HepG2 (cell line): ENCODE measurements at regions not wholly inside any gene's neighbourhood (a gene's known extent, or its start where the extent isn't known, plus 50 kb on each side); places are given as distances from the start of the nearest gene placed in this dataset.

ENCODE experiments used
- ATAC-seq: fragments of 200-7000 bp; cut with Tn5 transposase; 3 replicates; pipeline ENCODE4 v1.9.1; 2020; ENCODE audit warnings: mild to moderate bottlenecking, moderate library complexity
- BruUV-seq: library from RNA; stranded (reverse); fragments of 400-500 nt; replicated peaks from 2 replicates; lab custom pipeline; 2021; lab: Mats Ljungman, UMichigan
- CTCF ChIA-PET: fragments of 300-600 bp; formaldehyde crosslinking; extraction: SDS; loops from one replicate; lab custom pipeline; 2021; ENCODE audit warnings: low total read pairs, inconsistent platforms, low intra/inter-chr PET ratio; lab: Yijun Ruan, JAX
- POLR2A ChIA-PET: fragments of 350-600 bp; sonication (Branson Sonifier 250); formaldehyde crosslinking; loops from one replicate; lab custom pipeline; 2020; ENCODE audit warnings: antibody characterized with exemption, inconsistent platforms; lab: Yijun Ruan, JAX
- DNase-seq: peaks from one replicate; pipeline ENCODE4 v3.0.0-alpha.2; 2015; ENCODE audit warnings: low spot score
- FAIRE-seq: peaks from 3 replicates; lab custom pipeline; 2011; peaks lifted over from hg19 to GRCh38; lab: Jason Lieb, UNC
- H2AFZ ChIP-seq: one replicate; pipeline ENCODE4 v1.6.1; 2011; ENCODE audit warnings: low read length, inconsistent platforms
- H3K27ac ChIP-seq: fragments of 300-600 bp; 3 replicates; pipeline ENCODE4 v1.8.0; 2011; ENCODE audit warnings: mixed run types, mild to moderate bottlenecking, mixed read lengths, low read length, inconsistent platforms; ENCODE audit not compliant: insufficient read depth; ENCODE audit errors: extremely low read length
- H3K27me3 ChIP-seq, 2 experiments: fragments of 200-600 bp in 1 of 2; 2 replicates in 1 of 2; 3 replicates in 1 of 2; pipeline versions ENCODE4 v1.6.0 to v1.8.0; 2011; ENCODE audit warnings: low read length in 2 of 2, mild to moderate bottlenecking in 2 of 2, moderate library complexity in 2 of 2, inconsistent platforms in 1 of 2; ENCODE audit not compliant: insufficient read depth in 2 of 2, control insufficient read depth in 1 of 2
- H3K36me3 ChIP-seq, 2 experiments: fragments of 200-600 bp in 1 of 2; replicated peaks in 1 of 2; 2 replicates in 1 of 2; 3 replicates in 1 of 2; pipeline versions ENCODE4 v1.5.1 to v1.8.0; 2011; ENCODE audit warnings: low read length in 2 of 2, inconsistent platforms in 1 of 2; ENCODE audit not compliant: insufficient read depth in 2 of 2, control insufficient read depth in 1 of 2
- H3K4me1 ChIP-seq: 2 replicates; pipeline ENCODE4 v1.5.1; 2012; ENCODE audit warnings: low read length, inconsistent platforms; ENCODE audit not compliant: insufficient read depth
- H3K4me2 ChIP-seq: 2 replicates; pipeline ENCODE4 v1.6.0; 2011; ENCODE audit warnings: low read depth, low read length, inconsistent platforms
- H3K4me3 ChIP-seq, 3 experiments: fragments of 200-600 bp in 1 of 3; sonication (generic), shearing (Covaris generic) in 1 of 3; replicated peaks in 1 of 3; 2 replicates each; pipeline ENCODE4 v1.5.1; 2011 to 2016; ENCODE audit warnings: low read length in 3 of 3, inconsistent platforms in 2 of 3, low read depth in 2 of 3, mild to moderate bottlenecking in 2 of 3, control low read depth in 1 of 3, mixed read lengths in 1 of 3; ENCODE audit not compliant: insufficient read depth in 1 of 3
- H3K79me2 ChIP-seq: one replicate; pipeline ENCODE4 v1.6.1; 2011; ENCODE audit warnings: low read length, inconsistent platforms; ENCODE audit not compliant: insufficient read depth
- H3K9ac ChIP-seq: 2 replicates; pipeline ENCODE4 v1.6.0; 2011; ENCODE audit warnings: mild to moderate bottlenecking, low read depth, low read length, inconsistent platforms; ENCODE audit not compliant: insufficient read depth
- H3K9me3 ChIP-seq: 2 replicates; pipeline ENCODE4 v1.5.1; 2012; ENCODE audit warnings: mild to moderate bottlenecking, low read length
- H4K20me1 ChIP-seq: 2 replicates; pipeline ENCODE4 v1.6.0; 2011; ENCODE audit warnings: inconsistent platforms, mild to moderate bottlenecking, low read length, moderate library complexity; ENCODE audit not compliant: insufficient read depth
- HDAC1 ChIP-seq: sonication (generic); formaldehyde crosslinking; IDR thresholded peaks from 2 replicates; pipeline ENCODE4 v1.5.1; 2020; ENCODE audit warnings: mild to moderate bottlenecking, missing genetic modification reagents
- NR2F2 ChIP-seq: IDR thresholded peaks from 2 replicates; pipeline ENCODE4 v1.6.1; 2012; ENCODE audit warnings: low read depth, inconsistent platforms, borderline replicate concordance
- PRMT3 ChIP-seq: sonication (generic); formaldehyde crosslinking; IDR thresholded peaks from 2 replicates; pipeline ENCODE4 v1.8.1; 2022; ENCODE audit warnings: low read depth, mild to moderate bottlenecking, moderate library complexity, missing genetic modification reagents, borderline replicate concordance
- RFXANK ChIP-seq: IDR thresholded peaks from 2 replicates; pipeline ENCODE4 v1.6.1; 2016
- ZBTB1 ChIP-seq: sonication (generic); formaldehyde crosslinking; IDR thresholded peaks from 2 replicates; pipeline ENCODE4 v1.4.0; 2020; ENCODE audit warnings: missing genetic modification reagents, borderline replicate concordance
- ZFP82 ChIP-seq: sonication (generic); formaldehyde crosslinking; IDR thresholded peaks from 2 replicates; pipeline ENCODE4 v1.5.1; 2020; ENCODE audit warnings: mild to moderate bottlenecking, missing genetic modification reagents, borderline replicate concordance
- ZNF205 ChIP-seq: IDR thresholded peaks from 2 replicates; pipeline ENCODE4 v1.6.1; 2018; ENCODE audit warnings: missing biosample characterization, missing genetic modification reagents
- ZNF709 ChIP-seq: sonication (generic); formaldehyde crosslinking; IDR thresholded peaks from 2 replicates; pipeline ENCODE4 v1.5.0; 2020; ENCODE audit warnings: mild to moderate bottlenecking, missing genetic modification reagents
- WGBS: methylation state at CpG from one replicate; pipeline ENCODE4 v1.1.6; 2017; ENCODE audit warnings: low lambda C conversion rate; 5-methylcytosine and 5-hydroxymethylcytosine counted together
- in situ Hi-C: cut with HindIII; loops from 2 replicates; pipeline ENCODE4 v1.10.0; 2017; ENCODE audit warnings: low pct_unique_long_range_greater_than_20kb; ENCODE audit not compliant: extremely low pct_ligation_motif_present
- intact Hi-C: fragments of 100-400 bp; cut with micrococcal nuclease; formaldehyde crosslinking; loops from one replicate; pipeline ENCODE4 v1.10.0; 2022; ENCODE audit not compliant: unreplicated experiment
- TF ChIP-seq, protein P1 (sequence below): sonication (generic); formaldehyde crosslinking; IDR thresholded peaks from 2 replicates; pipeline ENCODE4 v1.5.0; 2020; ENCODE audit warnings: mild to moderate bottlenecking, missing genetic modification reagents, borderline replicate concordance
- TF ChIP-seq, protein P2 (sequence below): sonication (generic); formaldehyde crosslinking; IDR thresholded peaks from 2 replicates; pipeline ENCODE4 v1.5.0; 2020; ENCODE audit warnings: mild to moderate bottlenecking, low read depth, missing genetic modification reagents, borderline replicate concordance
- TF ChIP-seq, protein P3 (sequence below): sonication (generic); formaldehyde crosslinking; IDR thresholded peaks from 2 replicates; pipeline ENCODE4 v1.4.0; 2020; ENCODE audit warnings: missing genetic modification reagents
- TF ChIP-seq, protein P4 (sequence below): sonication (generic); formaldehyde crosslinking; IDR thresholded peaks from 2 replicates; pipeline ENCODE4 v1.4.0; 2020; ENCODE audit warnings: missing genetic modification reagents
- TF ChIP-seq, protein P5 (sequence below): IDR thresholded peaks from 2 replicates; pipeline ENCODE4 v1.4.0; 2020; ENCODE audit warnings: mild to moderate bottlenecking, missing genetic modification reagents

DNA sequence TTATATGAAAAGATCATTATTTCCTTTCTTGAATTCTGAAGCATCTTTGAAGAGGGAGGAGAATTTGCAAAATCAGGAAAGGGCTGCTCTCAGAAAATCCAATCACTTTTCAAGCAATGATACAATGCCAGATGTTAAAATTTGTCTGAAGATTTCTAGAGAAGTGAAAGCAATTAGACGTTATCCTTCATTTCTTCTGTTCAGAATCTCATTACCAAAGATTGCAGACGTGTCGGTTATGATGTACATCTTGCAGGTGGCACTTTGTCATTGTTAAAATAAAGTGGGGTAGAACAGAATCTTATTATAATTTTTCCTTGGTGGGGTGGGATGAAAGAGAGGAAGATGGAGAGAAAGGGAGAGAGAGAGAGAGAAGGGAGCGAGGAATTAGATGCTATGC is 296.4 kb upstream of the STS start (continued):
- TF ChIP-seq, protein P1, sequence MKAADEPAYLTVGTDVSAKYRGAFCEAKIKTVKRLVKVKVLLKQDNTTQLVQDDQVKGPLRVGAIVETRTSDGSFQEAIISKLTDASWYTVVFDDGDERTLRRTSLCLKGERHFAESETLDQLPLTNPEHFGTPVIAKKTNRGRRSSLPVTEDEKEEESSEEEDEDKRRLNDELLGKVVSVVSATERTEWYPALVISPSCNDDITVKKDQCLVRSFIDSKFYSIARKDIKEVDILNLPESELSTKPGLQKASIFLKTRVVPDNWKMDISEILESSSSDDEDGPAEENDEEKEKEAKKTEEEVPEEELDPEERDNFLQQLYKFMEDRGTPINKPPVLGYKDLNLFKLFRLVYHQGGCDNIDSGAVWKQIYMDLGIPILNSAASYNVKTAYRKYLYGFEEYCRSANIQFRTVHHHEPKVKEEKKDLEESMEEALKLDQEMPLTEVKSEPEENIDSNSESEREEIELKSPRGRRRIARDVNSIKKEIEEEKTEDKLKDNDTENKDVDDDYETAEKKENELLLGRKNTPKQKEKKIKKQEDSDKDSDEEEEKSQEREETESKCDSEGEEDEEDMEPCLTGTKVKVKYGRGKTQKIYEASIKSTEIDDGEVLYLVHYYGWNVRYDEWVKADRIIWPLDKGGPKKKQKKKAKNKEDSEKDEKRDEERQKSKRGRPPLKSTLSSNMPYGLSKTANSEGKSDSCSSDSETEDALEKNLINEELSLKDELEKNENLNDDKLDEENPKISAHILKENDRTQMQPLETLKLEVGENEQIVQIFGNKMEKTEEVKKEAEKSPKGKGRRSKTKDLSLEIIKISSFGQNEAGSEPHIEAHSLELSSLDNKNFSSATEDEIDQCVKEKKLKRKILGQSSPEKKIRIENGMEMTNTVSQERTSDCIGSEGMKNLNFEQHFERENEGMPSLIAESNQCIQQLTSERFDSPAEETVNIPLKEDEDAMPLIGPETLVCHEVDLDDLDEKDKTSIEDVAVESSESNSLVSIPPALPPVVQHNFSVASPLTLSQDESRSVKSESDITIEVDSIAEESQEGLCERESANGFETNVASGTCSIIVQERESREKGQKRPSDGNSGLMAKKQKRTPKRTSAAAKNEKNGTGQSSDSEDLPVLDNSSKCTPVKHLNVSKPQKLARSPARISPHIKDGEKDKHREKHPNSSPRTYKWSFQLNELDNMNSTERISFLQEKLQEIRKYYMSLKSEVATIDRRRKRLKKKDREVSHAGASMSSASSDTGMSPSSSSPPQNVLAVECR: no peak
- no peak for TF ChIP-seq NR2F2
- no peak for TF ChIP-seq HDAC1 (CRISPR knock-in tag)

DNA sequence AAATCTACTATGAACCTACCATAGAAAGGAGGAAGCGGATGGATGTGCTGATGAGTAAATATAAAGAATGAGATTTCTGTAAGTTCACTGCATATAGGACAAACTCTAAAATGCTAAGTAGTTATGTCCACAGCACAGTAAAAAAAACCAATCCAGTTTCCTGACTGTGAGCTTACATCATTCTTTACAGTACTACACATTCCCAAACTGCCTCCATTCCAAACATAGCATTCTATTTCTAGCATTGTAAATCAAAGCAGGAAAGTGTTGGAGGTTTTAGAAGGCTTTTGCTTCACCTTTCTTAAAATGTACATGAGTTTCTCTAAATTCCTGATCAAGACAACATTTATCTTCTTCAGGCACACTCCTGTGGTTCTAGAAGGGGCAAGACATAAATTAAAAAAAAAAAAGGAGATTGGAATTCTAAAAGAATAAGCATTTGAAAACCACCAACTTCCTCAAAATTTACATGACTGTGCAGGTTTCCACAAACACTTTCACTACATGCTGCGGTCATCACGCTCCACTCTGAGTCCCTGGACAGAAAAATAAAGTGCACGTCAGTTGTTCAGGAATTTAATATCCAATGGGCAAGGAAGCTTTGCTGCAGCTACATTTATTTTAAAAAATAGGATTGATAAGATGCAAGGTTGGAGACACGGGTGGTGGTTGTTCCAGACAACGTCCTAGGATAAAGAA is 297.6 kb upstream of the STS start:
- Histone ChIP-seq H3K4me1 (no peaks in the 10 kb centered on the region), H3K4me3 (no peak overlapping the region), H3K9me3 (peaks cover 8% of the 10 kb centered on the region), H3K4me2 (no peak overlapping the region), H2AFZ (no peak overlapping the region), H3K9ac (no peak overlapping the region), H4K20me1 (no peaks in the 10 kb centered on the region), H3K27me3 (no peaks in the 10 kb centered on the region), H3K27ac (no peak overlapping the region), H3K79me2 (no peaks in the 10 kb centered on the region), H3K36me3 (no peaks in the 10 kb centered on the region)
- TF ChIP-seq ZNF205 (CRISPR knock-in tag) (no peak), RFXANK (no peak), PRMT3 (CRISPR knock-in tag) (no peak), ZFP82 (no peak), ZNF709 (CRISPR knock-in tag) (no peak), ZBTB1 (CRISPR knock-in tag) (no peak)
- TF ChIP-seq, protein P2, sequence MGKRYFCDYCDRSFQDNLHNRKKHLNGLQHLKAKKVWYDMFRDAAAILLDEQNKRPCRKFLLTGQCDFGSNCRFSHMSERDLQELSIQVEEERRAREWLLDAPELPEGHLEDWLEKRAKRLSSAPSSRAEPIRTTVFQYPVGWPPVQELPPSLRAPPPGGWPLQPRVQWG (CRISPR knock-in tag): no peak
- TF ChIP-seq, protein P3, sequence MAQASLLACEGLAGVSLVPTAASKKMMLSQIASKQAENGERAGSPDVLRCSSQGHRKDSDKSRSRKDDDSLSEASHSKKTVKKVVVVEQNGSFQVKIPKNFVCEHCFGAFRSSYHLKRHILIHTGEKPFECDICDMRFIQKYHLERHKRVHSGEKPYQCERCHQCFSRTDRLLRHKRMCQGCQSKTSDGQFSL (CRISPR knock-in tag): no peak
- TF ChIP-seq, protein P4, sequence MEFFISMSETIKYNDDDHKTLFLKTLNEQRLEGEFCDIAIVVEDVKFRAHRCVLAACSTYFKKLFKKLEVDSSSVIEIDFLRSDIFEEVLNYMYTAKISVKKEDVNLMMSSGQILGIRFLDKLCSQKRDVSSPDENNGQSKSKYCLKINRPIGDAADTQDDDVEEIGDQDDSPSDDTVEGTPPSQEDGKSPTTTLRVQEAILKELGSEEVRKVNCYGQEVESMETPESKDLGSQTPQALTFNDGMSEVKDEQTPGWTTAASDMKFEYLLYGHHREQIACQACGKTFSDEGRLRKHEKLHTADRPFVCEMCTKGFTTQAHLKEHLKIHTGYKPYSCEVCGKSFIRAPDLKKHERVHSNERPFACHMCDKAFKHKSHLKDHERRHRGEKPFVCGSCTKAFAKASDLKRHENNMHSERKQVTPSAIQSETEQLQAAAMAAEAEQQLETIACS (CRISPR knock-in tag): no peak
- TF ChIP-seq, protein P5, sequence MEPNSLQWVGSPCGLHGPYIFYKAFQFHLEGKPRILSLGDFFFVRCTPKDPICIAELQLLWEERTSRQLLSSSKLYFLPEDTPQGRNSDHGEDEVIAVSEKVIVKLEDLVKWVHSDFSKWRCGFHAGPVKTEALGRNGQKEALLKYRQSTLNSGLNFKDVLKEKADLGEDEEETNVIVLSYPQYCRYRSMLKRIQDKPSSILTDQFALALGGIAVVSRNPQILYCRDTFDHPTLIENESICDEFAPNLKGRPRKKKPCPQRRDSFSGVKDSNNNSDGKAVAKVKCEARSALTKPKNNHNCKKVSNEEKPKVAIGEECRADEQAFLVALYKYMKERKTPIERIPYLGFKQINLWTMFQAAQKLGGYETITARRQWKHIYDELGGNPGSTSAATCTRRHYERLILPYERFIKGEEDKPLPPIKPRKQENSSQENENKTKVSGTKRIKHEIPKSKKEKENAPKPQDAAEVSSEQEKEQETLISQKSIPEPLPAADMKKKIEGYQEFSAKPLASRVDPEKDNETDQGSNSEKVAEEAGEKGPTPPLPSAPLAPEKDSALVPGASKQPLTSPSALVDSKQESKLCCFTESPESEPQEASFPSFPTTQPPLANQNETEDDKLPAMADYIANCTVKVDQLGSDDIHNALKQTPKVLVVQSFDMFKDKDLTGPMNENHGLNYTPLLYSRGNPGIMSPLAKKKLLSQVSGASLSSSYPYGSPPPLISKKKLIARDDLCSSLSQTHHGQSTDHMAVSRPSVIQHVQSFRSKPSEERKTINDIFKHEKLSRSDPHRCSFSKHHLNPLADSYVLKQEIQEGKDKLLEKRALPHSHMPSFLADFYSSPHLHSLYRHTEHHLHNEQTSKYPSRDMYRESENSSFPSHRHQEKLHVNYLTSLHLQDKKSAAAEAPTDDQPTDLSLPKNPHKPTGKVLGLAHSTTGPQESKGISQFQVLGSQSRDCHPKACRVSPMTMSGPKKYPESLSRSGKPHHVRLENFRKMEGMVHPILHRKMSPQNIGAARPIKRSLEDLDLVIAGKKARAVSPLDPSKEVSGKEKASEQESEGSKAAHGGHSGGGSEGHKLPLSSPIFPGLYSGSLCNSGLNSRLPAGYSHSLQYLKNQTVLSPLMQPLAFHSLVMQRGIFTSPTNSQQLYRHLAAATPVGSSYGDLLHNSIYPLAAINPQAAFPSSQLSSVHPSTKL (CRISPR knock-in tag): no peak
- DNase-seq (no peak), ATAC-seq (no peak), FAIRE-seq (no peak)
- intact Hi-C loops (no loop called here), in situ Hi-C loops (no loop called here)
- no TSS peak for BruUV-seq
- CTCF ChIA-PET: no interaction called here
- POLR2A ChIA-PET: no interaction called here
- 29% methylated on average over 6 of the region's 6 CpGs for WGBS
